ENCODE measurements at regions not wholly inside any gene's neighbourhood (a gene's known extent, or its start where the extent isn't known, plus 50 kb on each side); places are given as distances from the start of the nearest gene placed in this dataset.
"Not testable (repeated sequence)": the region's sequence is repeated elsewhere in the genome, so short reads cannot be mapped to it uniquely, and the experiment has no call there.

- H3K27ac ChIP-seq; intact Hi-C loops (cut with DNase I); H3K36me3 ChIP-seq; ATAC-seq; DNase-seq; H3K4me3 ChIP-seq; H3K27me3 ChIP-seq; H3K4me1 ChIP-seq: not testable (repeated sequence)
- peaks cover 0 to 32% (median 7%) of the 10 kb centered on the region in 11 donors for H3K9me3 ChIP-seq
- WGBS, 2 donors: 56 to 75% methylated on average over 3 to 4 of the region's 7 CpGs
Measured at GRCh38 chr16:88252057-88252794, 130.5 kb upstream of the ZNF469 start.

DNA sequence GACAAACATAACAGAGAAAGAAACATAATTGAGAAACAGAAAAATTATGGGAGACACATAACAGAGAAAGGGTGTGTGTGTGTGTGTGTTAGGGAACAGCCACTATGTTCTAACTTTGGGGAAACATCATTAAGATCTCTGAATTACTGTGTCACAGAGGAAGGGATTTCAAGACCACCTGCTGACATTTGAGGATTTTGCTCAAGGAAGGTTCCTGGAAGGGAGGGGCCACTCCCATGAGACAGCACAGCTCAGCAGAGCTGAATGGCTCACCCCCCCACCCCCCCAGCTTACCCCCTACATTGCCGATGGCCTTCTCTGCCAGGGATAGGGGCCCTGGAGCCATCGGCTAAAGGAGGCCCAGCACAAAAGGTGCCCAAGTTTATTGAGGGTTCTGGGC, 124.6 kb upstream of the ZNF469 start:
- H3K9me3 ChIP-seq: peaks cover 0 to 26% (median 7%) of the 10 kb centered on the region in 11 donors
- H3K36me3 ChIP-seq; H3K4me3 ChIP-seq; intact Hi-C loops (cut with DNase I); DNase-seq; H3K27ac ChIP-seq; ATAC-seq: not testable (repeated sequence)
- peaks cover 0 to 26% (median 12%) of the 10 kb centered on the region in 7 donors for H3K27me3 ChIP-seq
- WGBS, 2 donors: 90 to 94% methylated on average over 2 of the region's 2 CpGs
- H3K4me1 ChIP-seq: peaks cover 0 to 13% (median 1%) of the 10 kb centered on the region in 9 donors

DNA sequence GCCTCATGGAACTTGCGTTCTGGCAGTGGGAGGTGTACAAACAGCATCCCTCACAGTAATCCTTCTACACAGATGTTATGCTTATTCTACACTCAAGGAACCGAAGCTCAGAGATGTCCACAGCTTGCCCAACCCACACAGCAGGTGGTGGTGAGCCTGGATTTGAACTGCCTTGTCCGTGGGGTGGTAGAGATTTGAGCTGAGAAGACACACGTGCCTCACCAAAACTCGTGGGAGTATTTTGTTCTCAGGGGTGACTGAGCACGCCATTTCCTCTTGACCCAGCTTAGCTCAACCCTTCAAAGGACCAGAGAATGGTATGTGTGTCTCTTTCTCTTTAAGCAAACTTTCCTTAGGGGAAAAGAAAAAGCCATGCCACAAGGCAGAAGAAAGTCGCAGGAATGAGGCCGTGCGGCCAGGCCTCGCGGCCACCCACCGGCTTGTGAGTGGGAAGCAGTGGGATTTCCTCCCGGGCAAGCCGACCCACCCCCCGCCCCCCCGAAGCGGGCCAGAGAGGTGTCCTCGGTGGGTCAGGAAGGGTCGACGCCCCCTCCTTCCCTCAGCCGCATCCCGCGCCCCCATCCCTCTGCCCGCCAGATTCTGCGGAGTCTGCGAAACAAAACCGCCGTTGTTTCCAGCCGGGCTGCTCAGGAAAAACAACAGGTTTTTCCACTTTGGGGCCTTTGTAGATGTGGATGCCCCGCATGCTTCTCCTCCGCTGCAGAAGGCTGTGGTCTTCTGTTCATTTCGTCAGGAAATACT, 123.8 kb upstream of the ZNF469 start:
- DNase-seq; H3K27ac ChIP-seq; ATAC-seq; H3K4me3 ChIP-seq; intact Hi-C loops (cut with DNase I); H3K36me3 ChIP-seq: not testable (repeated sequence)
- 23 to 31% methylated on average over 32 of the region's 32 CpGs for WGBS, 2 donors
- Histone ChIP-seq H3K4me1 (peaks cover 0 to 21% (median 3%) of the 10 kb centered on the region in 9 donors), H3K9me3 (peaks cover 0 to 25% (median 7%) of the 10 kb centered on the region in 11 donors), H3K27me3 (peaks cover 0 to 26% (median 12%) of the 10 kb centered on the region in 7 donors)

GRCh38 chr16:88259538-88259937, 123.2 kb upstream of the ZNF469 start:
- intact Hi-C loops (cut with DNase I); ATAC-seq; H3K4me3 ChIP-seq; H3K36me3 ChIP-seq; H3K27ac ChIP-seq; DNase-seq: not testable (repeated sequence)
- Histone ChIP-seq H3K4me1 (peaks cover 0 to 23% (median 4%) of the 10 kb centered on the region in 9 donors), H3K9me3 (peaks cover 0 to 22% (median 5%) of the 10 kb centered on the region in 11 donors), H3K27me3 (peaks cover 0 to 26% (median 12%) of the 10 kb centered on the region in 7 donors)
- 73 to 82% methylated on average over 9 to 10 of the region's 10 CpGs for WGBS, 2 donors

GRCh38 chr16:88260146-88260545, 122.6 kb upstream of the ZNF469 start:
- H3K9me3 ChIP-seq: peaks cover 0 to 15% (median 1%) of the 10 kb centered on the region in 11 donors
- intact Hi-C loops (cut with DNase I); DNase-seq; H3K4me3 ChIP-seq; H3K27ac ChIP-seq; H3K36me3 ChIP-seq; ATAC-seq: not testable (repeated sequence)
- WGBS, 2 donors: 95 to 96% methylated on average over 17 of the region's 17 CpGs
- peaks cover 0 to 29% (median 10%) of the 10 kb centered on the region in 9 donors for H3K4me1 ChIP-seq
- H3K27me3 ChIP-seq: peaks cover 0 to 26% (median 12%) of the 10 kb centered on the region in 7 donors

GRCh38 chr16:88260881-88261665, 121.7 kb upstream of the ZNF469 start:
- H3K36me3 ChIP-seq; ATAC-seq; H3K9me3 ChIP-seq; DNase-seq; intact Hi-C loops (cut with DNase I); H3K4me3 ChIP-seq: not testable (repeated sequence)
- Histone ChIP-seq H3K27me3 (peaks cover 0 to 26% (median 12%) of the 10 kb centered on the region in 7 donors), H3K4me1 (peaks cover 4 to 38% (median 18%) of the 10 kb centered on the region in 9 donors), H3K27ac (peak overlapping the region in 1 of 10 donors; percentile 22)
- WGBS, 2 donors: 93 to 96% methylated on average over 24 to 26 of the region's 26 CpGs

GRCh38 chr16:88261814-88262605, 120.7 kb upstream of the ZNF469 start:
- peaks cover 4 to 48% (median 20%) of the 10 kb centered on the region in 9 donors for H3K4me1 ChIP-seq
- peaks cover 0 to 26% (median 12%) of the 10 kb centered on the region in 7 donors for H3K27me3 ChIP-seq
- WGBS, 2 donors: 75 to 76% methylated on average over 17 to 18 of the region's 18 CpGs
- intact Hi-C loops (cut with DNase I); H3K4me3 ChIP-seq; DNase-seq; ATAC-seq; H3K36me3 ChIP-seq; H3K9me3 ChIP-seq: not testable (repeated sequence)
- H3K27ac ChIP-seq: peak overlapping the region in 4 of 10 donors; percentile 22 to 53 (median 39)
